Keratinocyte (primary cell): ENCODE measurements at regions not wholly inside any gene's neighbourhood (a gene's known extent, or its start where the extent isn't known, plus 50 kb on each side); places are given as distances from the start of the nearest gene placed in this dataset.

Experiments used
- DNase-seq: peaks from one replicate; pipeline ENCODE4 v3.0.0-alpha.2; 2011; ENCODE audit warnings: low read depth, missing footprints, low spot score
- FAIRE-seq: peaks from 2 replicates; lab custom pipeline; 2011; peaks lifted over from hg19 to GRCh38; lab: Jason Lieb, UNC
- H2AFZ ChIP-seq: 2 replicates; pipeline ENCODE4 v1.6.0; 2012; ENCODE audit warnings: low read length, control low read depth, inconsistent platforms; ENCODE audit not compliant: control insufficient read depth
- H3K27ac ChIP-seq: 2 replicates; pipeline ENCODE4 v1.5.1; 2011; ENCODE audit warnings: low read length; ENCODE audit not compliant: control insufficient read depth, insufficient read depth
- H3K27me3 ChIP-seq: 3 replicates; pipeline ENCODE4 v1.6.0; 2011; ENCODE audit warnings: low read length; ENCODE audit not compliant: control insufficient read depth, insufficient read depth; ENCODE audit errors: extremely low read depth
- H3K36me3 ChIP-seq, 2 experiments: 2 replicates in 1 of 2; 3 replicates in 1 of 2; pipeline ENCODE4 v1.5.1; 2011; ENCODE audit warnings: low read length in 2 of 2, mild to moderate bottlenecking in 1 of 2; ENCODE audit not compliant: control insufficient read depth in 2 of 2, insufficient read depth in 2 of 2; ENCODE audit errors: extremely low read depth in 1 of 2
- H3K4me1 ChIP-seq: 3 replicates; pipeline ENCODE4 v1.5.1; 2011; ENCODE audit warnings: low read length; ENCODE audit not compliant: control insufficient read depth, insufficient read depth; ENCODE audit errors: extremely low read depth
- H3K4me2 ChIP-seq: 3 replicates; pipeline ENCODE4 v1.6.0; 2011; ENCODE audit warnings: low read depth, low read length; ENCODE audit not compliant: control insufficient read depth, insufficient read depth; ENCODE audit errors: extremely low read depth
- H3K4me3 ChIP-seq, 3 experiments: fragments of 200-600 bp in 1 of 3; sonication (generic) in 1 of 3; 2 replicates in 2 of 3; 3 replicates in 1 of 3; pipeline ENCODE4 v1.5.1; 2011 to 2016; ENCODE audit warnings: low read length in 3 of 3, mild to moderate bottlenecking in 3 of 3, control low read depth in 2 of 3, inconsistent platforms in 1 of 3, low read depth in 1 of 3, mixed read lengths in 1 of 3, mixed run types in 1 of 3, moderate library complexity in 1 of 3; ENCODE audit not compliant: control insufficient read depth in 2 of 3, insufficient read depth in 2 of 3; ENCODE audit errors: extremely low read depth in 1 of 3
- H3K79me2 ChIP-seq: 2 replicates; pipeline ENCODE4 v1.6.0; 2012; ENCODE audit warnings: low read length; ENCODE audit not compliant: control insufficient read depth, insufficient read depth
- H3K9ac ChIP-seq: 3 replicates; pipeline ENCODE4 v1.6.0; 2011; ENCODE audit warnings: low read length; ENCODE audit not compliant: control insufficient read depth, insufficient read depth; ENCODE audit errors: extremely low read depth
- H3K9me1 ChIP-seq: 3 replicates; pipeline ENCODE4 v1.6.0; 2011; ENCODE audit warnings: low read length; ENCODE audit not compliant: control insufficient read depth, insufficient read depth; ENCODE audit errors: extremely low read depth
- H3K9me3 ChIP-seq: 2 replicates; pipeline ENCODE4 v1.5.1; 2012; ENCODE audit warnings: low read depth, low read length; ENCODE audit not compliant: control insufficient read depth
- H4K20me1 ChIP-seq: 3 replicates; pipeline ENCODE4 v1.6.0; 2011; ENCODE audit warnings: low read length; ENCODE audit not compliant: control insufficient read depth, insufficient read depth; ENCODE audit errors: extremely low read depth
- EZH2 ChIP-seq: IDR thresholded peaks from one replicate; pipeline ENCODE4 v1.6.1; 2012; ENCODE audit warnings: inconsistent platforms, mild to moderate bottlenecking, low read length, moderate library complexity
- dilution Hi-C: fragments of 300-500 bp; cut with MboI; formaldehyde crosslinking; loops from one replicate; pipeline ENCODE4 v1.7.0; 2020; ENCODE audit warnings: low sequenced_read_pairs; ENCODE audit not compliant: extremely low pct_ligation_motif_present
- TF ChIP-seq, protein P1 (sequence below), 3 experiments: IDR thresholded peaks in 1 of 3; conservative IDR thresholded peaks in 1 of 3; optimal IDR thresholded peaks in 1 of 3; 2 replicates in 2 of 3; 3 replicates in 1 of 3; pipeline versions ENCODE3 to v1.5.1; 2011; ENCODE audit warnings: low read length in 3 of 3, mild to moderate bottlenecking in 3 of 3, moderate library complexity in 2 of 3, control low read depth in 1 of 3, inconsistent platforms in 1 of 3; ENCODE audit not compliant: insufficient read depth in 2 of 3; ENCODE audit errors: extremely low read depth in 1 of 3

GRCh38 chr13:61722119-61722518 is 306.5 kb upstream of the PCDH20 start:
- dilution Hi-C loops: no loop called here
- H3K27me3 ChIP-seq: no peaks in the 10 kb centered on the region
- FAIRE-seq: no peak

GRCh38 chr13:61712621-61713020 is 297.0 kb upstream of the PCDH20 start:
- H3K79me2 ChIP-seq: no peaks in the 10 kb centered on the region
- dilution Hi-C loops: no loop called here

More at GRCh38 chr13:61722119-61722518, 306.5 kb upstream of the PCDH20 start:
- H4K20me1 ChIP-seq: no peaks in the 10 kb centered on the region
- no peaks in the 10 kb centered on the region for H3K9me1 ChIP-seq
- H3K4me2 ChIP-seq: no peak overlapping the region
- H3K9me3 ChIP-seq: no peaks in the 10 kb centered on the region
- no peak overlapping the region for H2AFZ ChIP-seq
- H3K79me2 ChIP-seq: no peaks in the 10 kb centered on the region
- no peak for DNase-seq
- no peaks in the 10 kb centered on the region for H3K36me3 ChIP-seq
- no peaks in the 10 kb centered on the region for H3K4me1 ChIP-seq
- H3K9ac ChIP-seq: no peak overlapping the region
- H3K4me3 ChIP-seq: no peak overlapping the region
- TF ChIP-seq EZH2: no peak
- TF ChIP-seq, protein P1, sequence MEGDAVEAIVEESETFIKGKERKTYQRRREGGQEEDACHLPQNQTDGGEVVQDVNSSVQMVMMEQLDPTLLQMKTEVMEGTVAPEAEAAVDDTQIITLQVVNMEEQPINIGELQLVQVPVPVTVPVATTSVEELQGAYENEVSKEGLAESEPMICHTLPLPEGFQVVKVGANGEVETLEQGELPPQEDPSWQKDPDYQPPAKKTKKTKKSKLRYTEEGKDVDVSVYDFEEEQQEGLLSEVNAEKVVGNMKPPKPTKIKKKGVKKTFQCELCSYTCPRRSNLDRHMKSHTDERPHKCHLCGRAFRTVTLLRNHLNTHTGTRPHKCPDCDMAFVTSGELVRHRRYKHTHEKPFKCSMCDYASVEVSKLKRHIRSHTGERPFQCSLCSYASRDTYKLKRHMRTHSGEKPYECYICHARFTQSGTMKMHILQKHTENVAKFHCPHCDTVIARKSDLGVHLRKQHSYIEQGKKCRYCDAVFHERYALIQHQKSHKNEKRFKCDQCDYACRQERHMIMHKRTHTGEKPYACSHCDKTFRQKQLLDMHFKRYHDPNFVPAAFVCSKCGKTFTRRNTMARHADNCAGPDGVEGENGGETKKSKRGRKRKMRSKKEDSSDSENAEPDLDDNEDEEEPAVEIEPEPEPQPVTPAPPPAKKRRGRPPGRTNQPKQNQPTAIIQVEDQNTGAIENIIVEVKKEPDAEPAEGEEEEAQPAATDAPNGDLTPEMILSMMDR (optimal IDR thresholded peaks at IDR 0.05 in 1 of 3, IDR thresholded peaks at IDR 0.05 in 1 of 3, conservative IDR thresholded peaks at IDR 0.05 in 1 of 3; ENCODE audit: extremely low read depth in 1 of 3, insufficient read depth in 2 of 3, low read length in 3 of 3): no peak
- H3K27ac ChIP-seq: no peak overlapping the region

More at GRCh38 chr13:61712621-61713020, 297.0 kb upstream of the PCDH20 start:
- no peak for TF ChIP-seq EZH2
- TF ChIP-seq, protein P1 (optimal IDR thresholded peaks at IDR 0.05 in 1 of 3, IDR thresholded peaks at IDR 0.05 in 1 of 3, conservative IDR thresholded peaks at IDR 0.05 in 1 of 3; ENCODE audit: extremely low read depth in 1 of 3, insufficient read depth in 2 of 3, low read length in 3 of 3): no peak
- H3K4me3 ChIP-seq: no peak overlapping the region
- H3K4me2 ChIP-seq: no peak overlapping the region
- H3K4me1 ChIP-seq: no peaks in the 10 kb centered on the region
- H3K27me3 ChIP-seq: no peaks in the 10 kb centered on the region
- no peaks in the 10 kb centered on the region for H3K9me1 ChIP-seq
- no peak overlapping the region for H3K9ac ChIP-seq
- FAIRE-seq (no peak), DNase-seq (no peak)
- no peak overlapping the region for H3K27ac ChIP-seq
- no peaks in the 10 kb centered on the region for H3K9me3 ChIP-seq
- no peak overlapping the region for H2AFZ ChIP-seq
- no peaks in the 10 kb centered on the region for H4K20me1 ChIP-seq
- H3K36me3 ChIP-seq: no peaks in the 10 kb centered on the region
